ENCODE measurements at regions not wholly inside any gene's neighbourhood (a gene's known extent, or its start where the extent isn't known, plus 50 kb on each side); places are given as distances from the start of the nearest gene placed in this dataset.

GRCh38 chr5:119694284-119694683, 64.9 kb downstream of the FAM170A start:
- no peak overlapping the region for H2BK12ac ChIP-seq (ENCODE audit: low read length)
- no peak overlapping the region for H3K4ac ChIP-seq (ENCODE audit: low read length)
- H3K79me1 ChIP-seq (ENCODE audit: low read depth, low read length): no peaks in the 10 kb centered on the region
- H3K27ac ChIP-seq (replicated peaks; ENCODE audit: low read length): no peak overlapping the region
- H3K14ac ChIP-seq (ENCODE audit: low read length): no peak overlapping the region
- no peak overlapping the region for H2BK15ac ChIP-seq (ENCODE audit: low read length)
- no peak overlapping the region for H2AK5ac ChIP-seq (ENCODE audit: low read depth, low read length)
- no peak overlapping the region for H3K23ac ChIP-seq (ENCODE audit: low read depth, low read length, poor library complexity)
- no peak overlapping the region for H3K4me3 ChIP-seq (ENCODE audit: low read length in 2 of 2)
- no peaks in the 10 kb centered on the region for H3K4me1 ChIP-seq (ENCODE audit: control insufficient read depth in 2 of 2, insufficient read depth in 1 of 2, low read depth in 1 of 2, low read length in 2 of 2)
- H4K8ac ChIP-seq (ENCODE audit: low read depth, low read length): no peak overlapping the region
- no peaks in the 10 kb centered on the region for H3K9me3 ChIP-seq (replicated peaks in 1 of 2; ENCODE audit: control insufficient read depth in 2 of 2, insufficient read depth in 1 of 2, low read depth in 1 of 2, low read length in 2 of 2)
- H4K91ac ChIP-seq (ENCODE audit: low read depth, low read length, poor library complexity): no peak overlapping the region
- no peak overlapping the region for H3K9ac ChIP-seq (ENCODE audit: low read depth, low read length, poor library complexity)
- no peak overlapping the region for H2BK5ac ChIP-seq (ENCODE audit: low read length)
- H3K18ac ChIP-seq (ENCODE audit: low read length): no peak overlapping the region
- H3K36me3 ChIP-seq (replicated peaks in 1 of 2; ENCODE audit: control insufficient read depth in 2 of 2, insufficient read depth in 2 of 2, low read length in 2 of 2): no peaks in the 10 kb centered on the region
- H3K4me2 ChIP-seq (ENCODE audit: insufficient read depth, low read length, poor library complexity, severe bottlenecking): no peak overlapping the region
- no peak for DNase-seq (ENCODE audit: low spot score)
- no CpG with 5 or more reads among the region's 3 CpGs for WGBS, 2 donors (ENCODE audit: extremely low coverage in 2 of 2, insufficient read length in 2 of 2, insufficient replicate concordance in 1 of 2)
- H3K27me3 ChIP-seq (ENCODE audit: control insufficient read depth in 3 of 3, insufficient read depth in 3 of 3, low read depth in 1 of 3, low read length in 3 of 3): no peaks in the 10 kb centered on the region
- no peak overlapping the region for H2AFZ ChIP-seq (ENCODE audit: low read length)
- no peak overlapping the region for H2BK120ac ChIP-seq (ENCODE audit: low read depth, low read length)

- Histone ChIP-seq H3K27me3 (ENCODE audit: control insufficient read depth in 3 of 3, insufficient read depth in 3 of 3, low read depth in 1 of 3, low read length in 3 of 3) (no peaks in the 10 kb centered on the region), H3K9ac (ENCODE audit: low read depth, low read length, poor library complexity) (no peak overlapping the region), H3K9me3 (replicated peaks in 1 of 2; ENCODE audit: control insufficient read depth in 2 of 2, insufficient read depth in 1 of 2, low read depth in 1 of 2, low read length in 2 of 2) (peaks cover 0 to 1% of the 10 kb centered on the region in 2 donors), H2BK12ac (ENCODE audit: low read length) (no peak overlapping the region), H3K36me3 (replicated peaks in 1 of 2; ENCODE audit: control insufficient read depth in 2 of 2, insufficient read depth in 2 of 2, low read length in 2 of 2) (no peaks in the 10 kb centered on the region), H2AFZ (ENCODE audit: low read length) (no peak overlapping the region), H3K4ac (ENCODE audit: low read length) (no peak overlapping the region), H2BK5ac (ENCODE audit: low read length) (no peak overlapping the region), H2AK5ac (ENCODE audit: low read depth, low read length) (no peak overlapping the region), H3K79me1 (ENCODE audit: low read depth, low read length) (no peaks in the 10 kb centered on the region), H3K14ac (ENCODE audit: low read length) (no peak overlapping the region), H3K27ac (replicated peaks; ENCODE audit: low read length) (no peak overlapping the region), H3K18ac (ENCODE audit: low read length) (no peak overlapping the region), H3K4me2 (ENCODE audit: insufficient read depth, low read length, poor library complexity, severe bottlenecking) (no peak overlapping the region), H2BK120ac (ENCODE audit: low read depth, low read length) (no peak overlapping the region), H3K4me3 (ENCODE audit: low read length in 2 of 2) (no peak overlapping the region), H4K8ac (ENCODE audit: low read depth, low read length) (no peak overlapping the region), H3K23ac (ENCODE audit: low read depth, low read length, poor library complexity) (no peak overlapping the region), H3K4me1 (ENCODE audit: control insufficient read depth in 2 of 2, insufficient read depth in 1 of 2, low read depth in 1 of 2, low read length in 2 of 2) (no peaks in the 10 kb centered on the region), H2BK15ac (ENCODE audit: low read length) (no peak overlapping the region), H4K91ac (ENCODE audit: low read depth, low read length, poor library complexity) (no peak overlapping the region)
- DNase-seq (ENCODE audit: low spot score): no peak
- WGBS, 2 donors (ENCODE audit: extremely low coverage in 2 of 2, insufficient read length in 2 of 2, insufficient replicate concordance in 1 of 2): no CpG with 5 or more reads among the region's 9 CpGs
Measured at GRCh38 chr5:119706049-119706448, 76.7 kb downstream of the FAM170A start.

- Histone ChIP-seq H3K36me3 (replicated peaks in 1 of 2; ENCODE audit: control insufficient read depth in 2 of 2, insufficient read depth in 2 of 2, low read length in 2 of 2) (no peaks in the 10 kb centered on the region), H3K9ac (ENCODE audit: low read depth, low read length, poor library complexity) (no peak overlapping the region), H3K27me3 (ENCODE audit: control insufficient read depth in 3 of 3, insufficient read depth in 3 of 3, low read depth in 1 of 3, low read length in 3 of 3) (no peaks in the 10 kb centered on the region), H4K91ac (ENCODE audit: low read depth, low read length, poor library complexity) (no peak overlapping the region), H3K4me1 (ENCODE audit: control insufficient read depth in 2 of 2, insufficient read depth in 1 of 2, low read depth in 1 of 2, low read length in 2 of 2) (no peaks in the 10 kb centered on the region), H2BK15ac (ENCODE audit: low read length) (peak overlapping the region; percentile 51), H3K4me2 (ENCODE audit: insufficient read depth, low read length, poor library complexity, severe bottlenecking) (no peak overlapping the region), H3K27ac (replicated peaks; ENCODE audit: low read length) (no peak overlapping the region), H2AFZ (ENCODE audit: low read length) (no peak overlapping the region), H2BK120ac (ENCODE audit: low read depth, low read length) (no peak overlapping the region), H3K9me3 (replicated peaks in 1 of 2; ENCODE audit: control insufficient read depth in 2 of 2, insufficient read depth in 1 of 2, low read depth in 1 of 2, low read length in 2 of 2) (peaks cover 0 to 2% of the 10 kb centered on the region in 2 donors), H4K8ac (ENCODE audit: low read depth, low read length) (no peak overlapping the region), H2AK5ac (ENCODE audit: low read depth, low read length) (no peak overlapping the region), H3K79me1 (ENCODE audit: low read depth, low read length) (no peaks in the 10 kb centered on the region), H2BK12ac (ENCODE audit: low read length) (peak overlapping the region; percentile 24), H2BK5ac (ENCODE audit: low read length) (no peak overlapping the region), H3K23ac (ENCODE audit: low read depth, low read length, poor library complexity) (no peak overlapping the region), H3K14ac (ENCODE audit: low read length) (no peak overlapping the region), H3K18ac (ENCODE audit: low read length) (peak overlapping the region; percentile 4), H3K4ac (ENCODE audit: low read length) (no peak overlapping the region), H3K4me3 (ENCODE audit: low read length in 2 of 2) (peak overlapping the region in 1 of 2 donors; percentile 37)
- no CpG with 5 or more reads among the region's 2 CpGs for WGBS, 2 donors (ENCODE audit: extremely low coverage in 2 of 2, insufficient read length in 2 of 2, insufficient replicate concordance in 1 of 2)
- no peak for DNase-seq (ENCODE audit: low spot score)
Measured at GRCh38 chr5:119708076-119708790, 78.9 kb downstream of the FAM170A start.

GRCh38 chr5:119721775-119722174, 92.4 kb downstream of the FAM170A start:
- Histone ChIP-seq H4K91ac (ENCODE audit: low read depth, low read length, poor library complexity) (no peak overlapping the region), H3K14ac (ENCODE audit: low read length) (no peak overlapping the region), H2BK12ac (ENCODE audit: low read length) (no peak overlapping the region), H3K36me3 (replicated peaks in 1 of 2; ENCODE audit: control insufficient read depth in 2 of 2, insufficient read depth in 2 of 2, low read length in 2 of 2) (no peaks in the 10 kb centered on the region), H2BK120ac (ENCODE audit: low read depth, low read length) (no peak overlapping the region), H3K9ac (ENCODE audit: low read depth, low read length, poor library complexity) (no peak overlapping the region), H2AFZ (ENCODE audit: low read length) (no peak overlapping the region), H3K18ac (ENCODE audit: low read length) (no peak overlapping the region), H3K79me1 (ENCODE audit: low read depth, low read length) (no peaks in the 10 kb centered on the region), H3K4me1 (ENCODE audit: control insufficient read depth in 2 of 2, insufficient read depth in 1 of 2, low read depth in 1 of 2, low read length in 2 of 2) (no peaks in the 10 kb centered on the region), H3K9me3 (replicated peaks in 1 of 2; ENCODE audit: control insufficient read depth in 2 of 2, insufficient read depth in 1 of 2, low read depth in 1 of 2, low read length in 2 of 2) (no peaks in the 10 kb centered on the region), H2BK5ac (ENCODE audit: low read length) (no peak overlapping the region), H3K4me3 (ENCODE audit: low read length in 2 of 2) (no peak overlapping the region), H2AK5ac (ENCODE audit: low read depth, low read length) (no peak overlapping the region), H3K23ac (ENCODE audit: low read depth, low read length, poor library complexity) (no peak overlapping the region), H3K4ac (ENCODE audit: low read length) (no peak overlapping the region), H2BK15ac (ENCODE audit: low read length) (no peak overlapping the region), H3K4me2 (ENCODE audit: insufficient read depth, low read length, poor library complexity, severe bottlenecking) (no peak overlapping the region), H3K27me3 (ENCODE audit: control insufficient read depth in 3 of 3, insufficient read depth in 3 of 3, low read depth in 1 of 3, low read length in 3 of 3) (no peaks in the 10 kb centered on the region), H4K8ac (ENCODE audit: low read depth, low read length) (no peak overlapping the region), H3K27ac (replicated peaks; ENCODE audit: low read length) (no peak overlapping the region)
- WGBS, 2 donors (ENCODE audit: extremely low coverage in 2 of 2, insufficient read length in 2 of 2, insufficient replicate concordance in 1 of 2): no CpG with 5 or more reads among the region's 2 CpGs
- no peak for DNase-seq (ENCODE audit: low spot score)

Measured in neuronal stem cell (in vitro differentiated cells).